IMR-90 (cell line): ENCODE measurements at regions not wholly inside any gene's neighbourhood (a gene's known extent, or its start where the extent isn't known, plus 50 kb on each side); places are given as distances from the start of the nearest gene placed in this dataset.

Experiments used
- ATAC-seq: fragments of 200-7000 bp; cut with Tn5 transposase; 2 replicates; pipeline ENCODE4 v1.9.1; 2020; ENCODE audit warnings: low read depth, mild to moderate bottlenecking, moderate library complexity
- BruUV-seq: library from RNA; stranded (reverse); fragments of 400-500 nt; replicated peaks from 2 replicates; lab custom pipeline; 2021; lab: Mats Ljungman, UMichigan
- CTCF ChIA-PET: fragments of 300-600 bp; formaldehyde crosslinking; extraction: SDS; loops from one replicate; lab custom pipeline; 2021; ENCODE audit warnings: antibody characterized with exemption; lab: Yijun Ruan, JAX
- POLR2A ChIA-PET: fragments of 300-600 bp; sonication (Branson Sonifier 250); formaldehyde crosslinking; loops from one replicate; lab custom pipeline; 2022; ENCODE audit warnings: antibody characterized with exemption; ENCODE audit not compliant: unreplicated experiment; lab: Charles Lee
- DNase-seq: peaks from one replicate; pipeline ENCODE4 v3.0.0; 2013
- H2AFZ ChIP-seq: replicated peaks from 2 replicates; pipeline ENCODE3; 2013; ENCODE audit warnings: low read length, mild to moderate bottlenecking; ENCODE audit not compliant: poor library complexity
- H2AK5ac ChIP-seq: 2 replicates; pipeline ENCODE4 v1.6.1; 2013; ENCODE audit warnings: low read depth, low read length, inconsistent platforms
- H2AK9ac ChIP-seq: replicated peaks from 2 replicates; pipeline ENCODE3; 2013; ENCODE audit warnings: mild to moderate bottlenecking, low read depth, low read length, moderate library complexity; ENCODE audit not compliant: poor library complexity
- H2BK120ac ChIP-seq: 2 replicates; pipeline ENCODE4 v1.6.1; 2013; ENCODE audit warnings: low read depth, low read length, inconsistent platforms
- H2BK15ac ChIP-seq: 3 replicates; pipeline ENCODE4 v1.6.1; 2013; ENCODE audit warnings: low read depth, low read length, inconsistent platforms
- H2BK20ac ChIP-seq: 2 replicates; pipeline ENCODE4 v1.6.1; 2013; ENCODE audit warnings: low read depth, mild to moderate bottlenecking, inconsistent platforms, low read length, moderate library complexity
- H2BK5ac ChIP-seq: 2 replicates; pipeline ENCODE4 v1.6.1; 2013; ENCODE audit warnings: mild to moderate bottlenecking, low read depth, low read length, inconsistent platforms; ENCODE audit not compliant: poor library complexity, severe bottlenecking
- H3K14ac ChIP-seq: replicated peaks from 2 replicates; pipeline ENCODE4 v1.6.1; 2013; ENCODE audit warnings: low read depth, low read length, inconsistent platforms
- H3K18ac ChIP-seq: 2 replicates; pipeline ENCODE4 v1.6.1; 2013; ENCODE audit warnings: low read depth, low read length, control low read depth
- H3K23ac ChIP-seq: 2 replicates; pipeline ENCODE4 v1.6.1; 2013; ENCODE audit warnings: low read depth, low read length, inconsistent platforms
- H3K27ac ChIP-seq: 2 replicates; pipeline ENCODE4 v1.5.1; 2013; ENCODE audit warnings: mild to moderate bottlenecking, control low read depth, low read length; ENCODE audit not compliant: insufficient read depth
- H3K27me3 ChIP-seq: 2 replicates; pipeline ENCODE4 v1.6.1; 2013; ENCODE audit warnings: low read length; ENCODE audit not compliant: control insufficient read depth, insufficient read depth
- H3K36me3 ChIP-seq: 2 replicates; pipeline ENCODE4 v1.6.1; 2013; ENCODE audit warnings: low read length, mixed read lengths; ENCODE audit not compliant: control insufficient read depth, insufficient read depth
- H3K4ac ChIP-seq: 2 replicates; pipeline ENCODE4 v1.6.1; 2013; ENCODE audit warnings: low read depth, low read length, inconsistent platforms
- H3K4me1 ChIP-seq: 2 replicates; pipeline ENCODE4 v1.6.1; 2013; ENCODE audit warnings: low read length, mixed read lengths; ENCODE audit not compliant: control insufficient read depth, insufficient read depth
- H3K4me2 ChIP-seq: 2 replicates; pipeline ENCODE4 v1.6.1; 2013; ENCODE audit warnings: low read depth, mild to moderate bottlenecking, control low read depth, low read length, moderate library complexity
- H3K4me3 ChIP-seq: 2 replicates; pipeline ENCODE4 v1.5.1; 2013; ENCODE audit warnings: low read depth, mild to moderate bottlenecking, control low read depth, low read length, moderate library complexity; ENCODE audit not compliant: insufficient read depth
- H3K56ac ChIP-seq: 2 replicates; pipeline ENCODE4 v1.6.1; 2013; ENCODE audit warnings: low read length, inconsistent platforms; ENCODE audit not compliant: insufficient read depth; ENCODE audit errors: extremely low read depth
- H3K79me1 ChIP-seq, 2 experiments: 2 replicates each; pipeline ENCODE4 v1.6.1; 2013; ENCODE audit warnings: low read length in 2 of 2, inconsistent platforms in 1 of 2, low read depth in 1 of 2
- H3K9ac ChIP-seq: 2 replicates; pipeline ENCODE4 v1.6.1; 2013; ENCODE audit warnings: low read depth, low read length, control low read depth
- H3K9me1 ChIP-seq: 2 replicates; pipeline ENCODE4 v1.6.1; 2013; ENCODE audit warnings: low read length, inconsistent platforms; ENCODE audit not compliant: insufficient read depth
- H3K9me3 ChIP-seq: 2 replicates; pipeline ENCODE4 v1.6.1; 2013; ENCODE audit warnings: low read length; ENCODE audit not compliant: control insufficient read depth, insufficient read depth
- H4K20me1 ChIP-seq: 2 replicates; pipeline ENCODE4 v1.6.1; 2013; ENCODE audit warnings: low read length, inconsistent platforms; ENCODE audit not compliant: insufficient read depth
- H4K5ac ChIP-seq: 2 replicates; pipeline ENCODE4 v1.6.1; 2013; ENCODE audit warnings: mild to moderate bottlenecking, low read depth, low read length, control low read depth
- H4K8ac ChIP-seq, 2 experiments: 2 replicates each; pipeline ENCODE4 v1.6.1; 2013; ENCODE audit warnings: low read depth in 2 of 2, low read length in 2 of 2, control low read depth in 1 of 2, inconsistent platforms in 1 of 2
- H4K91ac ChIP-seq: 2 replicates; pipeline ENCODE4 v1.6.1; 2013; ENCODE audit warnings: low read depth, low read length, inconsistent platforms; ENCODE audit not compliant: insufficient read depth
- BHLHE40 ChIP-seq: fragments of 150-350 bp; IDR thresholded peaks from 2 replicates; pipeline ENCODE4 v1.6.1; 2016; ENCODE audit warnings: mild to moderate bottlenecking, low read depth, low read length
- FOS ChIP-seq: fragments of 150-350 bp; IDR thresholded peaks from 2 replicates; pipeline ENCODE4 v1.6.1; 2016; ENCODE audit warnings: low read depth, low read length
- MXI1 ChIP-seq: IDR thresholded peaks from 2 replicates; pipeline ENCODE4 v1.6.1; 2012; ENCODE audit warnings: low read depth, mild to moderate bottlenecking, low read length, moderate library complexity, borderline replicate concordance
- NFE2L2 ChIP-seq: fragments of 150-350 bp; IDR thresholded peaks from 2 replicates; pipeline ENCODE4 v1.6.1; 2016; ENCODE audit warnings: low read depth, mild to moderate bottlenecking, low read length
- POLR2A ChIP-seq: IDR thresholded peaks from 2 replicates; pipeline ENCODE4 v1.6.1; 2012; ENCODE audit warnings: mild to moderate bottlenecking, low read depth, low read length
- RCOR1 ChIP-seq: IDR thresholded peaks from 2 replicates; pipeline ENCODE4 v1.6.1; 2012; ENCODE audit warnings: mild to moderate bottlenecking, low read length, improper control_type of control experiment; ENCODE audit not compliant: insufficient replicate concordance
- SMC3 ChIP-seq: fragments of 150-350 bp; IDR thresholded peaks from 2 replicates; pipeline ENCODE4 v1.6.1; 2016; ENCODE audit warnings: low read depth, mild to moderate bottlenecking, antibody characterized with exemption, low read length, moderate library complexity
- WGBS, 2 experiments: methylation state at CpG; one replicate each; pipeline versions ENCODE4 v1.1.5 to v1.1.7; 2013; ENCODE audit warnings: missing lambda C conversion rate in 2 of 2; ENCODE audit not compliant: insufficient read length in 1 of 2; ENCODE audit errors: extremely low coverage in 2 of 2; 5-methylcytosine and 5-hydroxymethylcytosine counted together
- dilution Hi-C: fragments of 300-500 bp; cut with HindIII; formaldehyde crosslinking; loops from one replicate; pipeline ENCODE4 v1.14.3; 2018; ENCODE audit warnings: low sequenced_read_pairs; ENCODE audit not compliant: unreplicated experiment
- in situ Hi-C: fragments of 300-500 bp; cut with MboI; formaldehyde crosslinking; loops from 3 replicates; pipeline ENCODE4 v1.14.3; 2019; ENCODE audit warnings: low sequenced_read_pairs, inconsistent platforms, mixed read lengths
- intact Hi-C: fragments of 100-400 bp; cut with micrococcal nuclease; formaldehyde crosslinking; loops from 2 replicates; pipeline ENCODE4 v1.10.0; 2022

GRCh38 chr16:35685085-35685484 is 2225.7 kb downstream of the TP53TG3F start:
- Histone ChIP-seq H3K56ac (no peak overlapping the region), H3K14ac (no peak overlapping the region), H2BK20ac (no peak overlapping the region), H4K5ac (no peak overlapping the region), H4K20me1 (no peaks in the 10 kb centered on the region), H3K36me3 (no peaks in the 10 kb centered on the region), H2BK5ac (no peak overlapping the region), H3K4ac (no peak overlapping the region), H3K9me3 (peaks cover 12% of the 10 kb centered on the region), H3K23ac (no peak overlapping the region), H3K4me3 (no peak overlapping the region), H3K4me1 (no peaks in the 10 kb centered on the region), H3K18ac (no peak overlapping the region), H4K91ac (no peak overlapping the region), H2AK9ac (no peak overlapping the region), H2AK5ac (no peak overlapping the region), H4K8ac (no peak overlapping the region), H3K4me2 (no peak overlapping the region), H3K9me1 (no peaks in the 10 kb centered on the region), H3K9ac (no peak overlapping the region), H2BK15ac (no peak overlapping the region), H3K27ac (no peak overlapping the region), H3K79me1 (no peaks in the 10 kb centered on the region), H2BK120ac (no peak overlapping the region), H2AFZ (no peak overlapping the region), H3K27me3 (no peaks in the 10 kb centered on the region)
- WGBS, 2 experiments: no CpG with 5 or more reads among the region's 4 CpGs
- CTCF ChIA-PET: no interaction called here
- in situ Hi-C loops (no loop called here), dilution Hi-C loops (no loop called here), intact Hi-C loops (no loop called here)
- POLR2A ChIA-PET: no interaction called here
- TF ChIP-seq MXI1 (no peak), SMC3 (no peak), FOS (no peak), POLR2A (no peak), NFE2L2 (no peak), BHLHE40 (no peak), RCOR1 (no peak)
- ATAC-seq (no peak), DNase-seq (no peak)
- BruUV-seq: no TSS peak
